Cardiac fibroblast (primary cell): ENCODE measurements at regions not wholly inside any gene's neighbourhood (a gene's known extent, or its start where the extent isn't known, plus 50 kb on each side); places are given as distances from the start of the nearest gene placed in this dataset.
A peak's percentile ranks its signal among the peaks of the same experiment; 100 is the strongest.

Experiments
- DNase-seq, 2 donors: peaks; one replicate each; pipeline versions ENCODE4 v3.0.0 to v3.0.0-alpha.2; 2010; ENCODE audit warnings: low read depth in 2 of 2
- H3K4me3 ChIP-seq, 2 donors: replicated peaks in 1 of 2; 1 replicate in 1 of 2; 2 replicates in 1 of 2; pipeline ENCODE4 v1.5.1; 2011; ENCODE audit warnings: low read depth in 2 of 2, low read length in 2 of 2, mild to moderate bottlenecking in 2 of 2, moderate library complexity in 1 of 2
- TF ChIP-seq, protein P1 (sequence below): IDR thresholded peaks from one replicate; pipeline ENCODE4 v1.5.1; 2011; ENCODE audit warnings: low read depth, mild to moderate bottlenecking, low read length, inconsistent platforms

- TF ChIP-seq, protein P1, sequence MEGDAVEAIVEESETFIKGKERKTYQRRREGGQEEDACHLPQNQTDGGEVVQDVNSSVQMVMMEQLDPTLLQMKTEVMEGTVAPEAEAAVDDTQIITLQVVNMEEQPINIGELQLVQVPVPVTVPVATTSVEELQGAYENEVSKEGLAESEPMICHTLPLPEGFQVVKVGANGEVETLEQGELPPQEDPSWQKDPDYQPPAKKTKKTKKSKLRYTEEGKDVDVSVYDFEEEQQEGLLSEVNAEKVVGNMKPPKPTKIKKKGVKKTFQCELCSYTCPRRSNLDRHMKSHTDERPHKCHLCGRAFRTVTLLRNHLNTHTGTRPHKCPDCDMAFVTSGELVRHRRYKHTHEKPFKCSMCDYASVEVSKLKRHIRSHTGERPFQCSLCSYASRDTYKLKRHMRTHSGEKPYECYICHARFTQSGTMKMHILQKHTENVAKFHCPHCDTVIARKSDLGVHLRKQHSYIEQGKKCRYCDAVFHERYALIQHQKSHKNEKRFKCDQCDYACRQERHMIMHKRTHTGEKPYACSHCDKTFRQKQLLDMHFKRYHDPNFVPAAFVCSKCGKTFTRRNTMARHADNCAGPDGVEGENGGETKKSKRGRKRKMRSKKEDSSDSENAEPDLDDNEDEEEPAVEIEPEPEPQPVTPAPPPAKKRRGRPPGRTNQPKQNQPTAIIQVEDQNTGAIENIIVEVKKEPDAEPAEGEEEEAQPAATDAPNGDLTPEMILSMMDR = no peak
- no peak overlapping the region for H3K4me3 ChIP-seq
- DNase-seq = no peak
These were observed 261.1 kb downstream of the TBC1D4 start for GRCh38 chr13:75220861-75221260.

DNA sequence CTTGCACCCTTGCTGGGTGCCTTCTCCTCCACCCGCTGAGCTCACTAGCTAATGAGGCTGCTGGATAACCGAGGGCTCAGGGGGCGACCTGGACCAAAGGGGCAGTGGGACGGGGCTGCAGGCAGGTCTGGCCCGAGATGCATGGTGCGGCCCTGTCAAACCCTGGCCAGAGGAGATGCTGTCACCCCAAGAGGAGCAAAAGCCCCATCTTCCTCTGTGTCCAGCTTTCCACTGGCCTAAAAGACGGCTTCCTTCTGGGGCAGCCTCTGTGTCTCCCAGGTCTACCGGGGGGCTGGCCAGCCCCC lies 261.8 kb downstream of the TBC1D4 start:
- H3K4me3 ChIP-seq = no peak overlapping the region
- TF ChIP-seq, protein P1 = no peak
- no peak for DNase-seq

DNA sequence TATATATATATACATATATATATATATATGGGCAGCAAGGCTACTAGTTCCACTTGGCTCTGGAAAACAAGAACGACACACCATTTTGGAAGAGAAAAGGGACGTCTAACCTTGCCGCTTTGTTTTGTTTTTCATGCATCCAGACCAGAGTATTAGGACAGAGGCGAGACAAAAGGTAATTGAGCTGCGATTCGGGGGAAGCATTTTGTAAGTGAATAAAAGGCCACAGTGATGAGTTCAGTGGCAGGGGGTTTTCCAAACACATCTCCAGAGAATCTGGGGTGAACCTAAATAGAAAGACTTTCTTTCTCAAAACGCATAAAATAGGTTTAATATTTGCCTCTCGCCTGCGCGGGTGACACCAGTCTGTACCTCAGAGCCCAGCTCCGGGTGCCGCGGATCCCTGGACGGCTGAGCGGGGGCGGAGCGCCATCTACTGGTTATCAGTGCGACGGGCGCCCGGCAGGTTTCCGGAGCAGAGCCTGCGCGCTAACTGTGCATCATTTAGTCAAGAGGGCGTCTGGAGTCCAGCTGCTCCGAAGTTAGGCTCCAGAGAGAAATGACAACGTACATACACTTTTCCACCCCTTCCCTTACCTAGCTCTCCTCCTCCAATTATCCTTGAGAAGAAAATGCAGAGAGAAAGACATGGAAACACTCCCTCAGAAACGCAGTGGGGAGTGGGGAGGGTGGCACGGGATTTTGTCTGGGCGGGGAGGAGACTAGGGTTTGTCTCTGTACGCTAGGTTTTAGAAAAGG lies 262.3 kb downstream of the TBC1D4 start:
- TF ChIP-seq, protein P1 = peak; percentile 96
- H3K4me3 ChIP-seq = peak overlapping the region in 1 of 2 donors; percentile 38
- DNase-seq = peak; percentile 80 to 81

- H3K4me3 ChIP-seq = no peak overlapping the region
- peak; percentile 49 to 70 for DNase-seq
- TF ChIP-seq, protein P1 = no peak
These were observed 264.0 kb downstream of the TBC1D4 start for GRCh38 chr13:75217949-75218348.

DNA sequence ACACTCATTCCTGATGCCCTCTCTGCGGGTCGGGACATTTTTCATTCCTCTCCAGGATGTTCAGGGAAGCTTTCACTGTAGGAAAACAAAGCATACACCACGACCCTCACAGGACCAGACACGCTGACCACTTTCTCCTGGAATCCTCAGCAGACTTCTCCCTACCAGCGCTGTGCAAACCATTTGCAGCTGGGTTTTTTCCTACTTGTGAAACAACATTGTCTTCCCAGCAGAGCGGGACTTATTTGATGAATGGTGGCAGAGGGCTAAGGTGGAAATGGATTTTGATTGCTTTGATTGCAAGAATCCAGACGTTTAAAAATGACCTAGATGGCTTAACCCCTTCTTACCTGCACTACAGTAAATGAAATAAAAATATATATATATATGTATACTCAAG lies 265.9 kb downstream of the TBC1D4 start:
- no peak for DNase-seq
- TF ChIP-seq, protein P1 = no peak
- no peak overlapping the region for H3K4me3 ChIP-seq

DNA sequence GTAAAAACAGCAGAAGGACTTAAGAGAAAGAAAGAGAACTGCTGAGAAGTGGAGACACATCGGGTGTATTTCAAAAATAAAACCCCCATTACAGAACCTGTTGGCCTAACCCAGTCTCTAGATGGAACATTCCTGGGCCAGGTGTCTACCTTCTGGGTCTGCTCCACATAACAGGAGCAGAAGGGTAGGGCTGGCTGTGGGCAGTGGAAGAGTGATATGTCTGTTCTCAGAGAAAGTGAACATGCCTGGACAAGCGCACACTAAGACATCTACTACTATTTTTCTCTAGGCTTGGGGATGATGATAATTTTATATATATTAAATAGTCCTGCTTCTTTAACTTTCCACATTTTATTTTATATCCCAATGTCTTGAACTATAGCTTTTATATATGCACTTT lies 267.1 kb downstream of the TBC1D4 start:
- no peak for DNase-seq
- TF ChIP-seq, protein P1 = no peak
- H3K4me3 ChIP-seq = no peak overlapping the region

DNA sequence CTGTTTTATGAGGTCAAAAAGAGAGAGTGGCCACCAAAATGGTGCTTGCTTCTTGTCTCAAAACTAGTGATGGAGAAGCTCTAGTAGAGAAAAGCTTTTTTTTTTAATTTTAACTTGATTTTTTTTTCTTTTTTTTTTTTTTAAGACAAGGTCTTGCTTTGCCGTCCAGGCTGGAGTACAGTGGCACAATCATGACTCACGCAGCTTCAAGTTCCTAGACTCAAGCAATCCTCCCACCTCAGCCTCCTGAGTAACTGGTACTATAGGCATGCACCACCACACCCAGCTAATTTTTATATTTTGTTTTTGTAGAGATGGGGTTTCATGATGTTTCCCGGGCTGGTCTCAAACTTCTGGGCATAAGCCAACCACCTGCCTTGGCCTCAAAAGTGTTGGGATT lies 279.0 kb downstream of the TBC1D4 start:
- peak in 1 of 2 donors; percentile 61 for DNase-seq
- H3K4me3 ChIP-seq = no peak overlapping the region
- TF ChIP-seq, protein P1 = no peak
